ENCODE measurements at regions not wholly inside any gene's neighbourhood (a gene's known extent, or its start where the extent isn't known, plus 50 kb on each side); places are given as distances from the start of the nearest gene placed in this dataset.

- DNase-seq = no peak
Observed at GRCh38 chr18:41617647-41618046, 337.4 kb upstream of the PIK3C3 start.

- DNase-seq = no peak
Observed at GRCh38 chr18:41613003-41613609, 341.9 kb upstream of the PIK3C3 start.

- no peak for DNase-seq
Observed at GRCh38 chr18:41604964-41605363, 350.1 kb upstream of the PIK3C3 start.

- DNase-seq = no peak
Observed at GRCh38 chr18:41602034-41602433, 353.0 kb upstream of the PIK3C3 start.

- no peak for DNase-seq
Observed at GRCh38 chr18:41600693-41601391, 354.2 kb upstream of the PIK3C3 start.

GRCh38 chr18:41599466-41599865, 355.6 kb upstream of the PIK3C3 start:
- no peak for DNase-seq

- DNase-seq = no peak
Observed at GRCh38 chr18:41594582-41594981, 360.5 kb upstream of the PIK3C3 start.

GRCh38 chr18:41593171-41593675, 361.8 kb upstream of the PIK3C3 start:
- DNase-seq = no peak

GRCh38 chr18:41587976-41588375, 367.1 kb upstream of the PIK3C3 start:
- DNase-seq = no peak

- no peak for DNase-seq
Observed at GRCh38 chr18:41585512-41585911, 369.5 kb upstream of the PIK3C3 start.

GRCh38 chr18:41579185-41579584, 375.8 kb upstream of the PIK3C3 start:
- no peak for DNase-seq

GRCh38 chr18:41577529-41577928, 377.5 kb upstream of the PIK3C3 start:
- no peak for DNase-seq

- no peak for DNase-seq
Observed at GRCh38 chr18:41576643-41577042, 378.4 kb upstream of the PIK3C3 start.

- DNase-seq = no peak
Observed at GRCh38 chr18:41569867-41570266, 385.2 kb upstream of the PIK3C3 start.

GRCh38 chr18:41561961-41562360, 393.1 kb upstream of the PIK3C3 start:
- no peak for DNase-seq

- no peak for DNase-seq
Observed at GRCh38 chr18:41558715-41559114, 396.3 kb upstream of the PIK3C3 start.

- DNase-seq = no peak
Observed at GRCh38 chr18:41553716-41554115, 401.3 kb upstream of the PIK3C3 start.

- DNase-seq = no peak
Observed at GRCh38 chr18:41548521-41549260, 406.3 kb upstream of the PIK3C3 start.

- no peak for DNase-seq
Observed at GRCh38 chr18:41545091-41545888, 409.7 kb upstream of the PIK3C3 start.

GRCh38 chr18:41543815-41544214, 411.2 kb upstream of the PIK3C3 start:
- DNase-seq = no peak

GRCh38 chr18:41540237-41540871, 414.7 kb upstream of the PIK3C3 start:
- DNase-seq = no peak

GRCh38 chr18:41538751-41539150, 416.3 kb upstream of the PIK3C3 start:
- DNase-seq = no peak

GRCh38 chr18:41537666-41538065, 417.4 kb upstream of the PIK3C3 start:
- DNase-seq = no peak
